H1 (cell line): ENCODE measurements at regions not wholly inside any gene's neighbourhood (a gene's known extent, or its start where the extent isn't known, plus 50 kb on each side); places are given as distances from the start of the nearest gene placed in this dataset.

Experiments used
- CTCF ChIA-PET: fragments of 300-600 bp; sonication (Branson Sonifier 250); formaldehyde crosslinking; loops from one replicate; lab custom pipeline; 2021; ENCODE audit not compliant: partially characterized antibody; lab: Charles Lee
- POLR2A ChIA-PET: fragments of 300-600 bp; sonication (Branson Sonifier 250); formaldehyde crosslinking; loops from one replicate; lab custom pipeline; 2021; ENCODE audit warnings: inconsistent platforms; ENCODE audit not compliant: partially characterized antibody; lab: Charles Lee
- DNase-seq, 2 experiments: peaks; one replicate each; pipeline versions ENCODE4 v3.0.0 to v3.0.0-alpha.2; 2010 to 2022; ENCODE audit warnings: low spot score in 2 of 2, low read depth in 1 of 2, mixed read lengths in 1 of 2
- FAIRE-seq: peaks from 2 replicates; lab custom pipeline; 2011; peaks lifted over from hg19 to GRCh38; lab: Jason Lieb, UNC
- H2AFZ ChIP-seq: 2 replicates; pipeline ENCODE4 v1.8.1; 2012; ENCODE audit warnings: low read length, inconsistent platforms
- H2AK5ac ChIP-seq: 2 replicates; pipeline ENCODE4 v1.6.1; 2013; ENCODE audit warnings: low read depth, low read length
- H2BK120ac ChIP-seq: replicated peaks from 2 replicates; pipeline ENCODE3; 2013; ENCODE audit warnings: low read depth, low read length, inconsistent platforms
- H2BK12ac ChIP-seq: 2 replicates; pipeline ENCODE4 v1.6.1; 2013; ENCODE audit warnings: low read depth, low read length
- H2BK15ac ChIP-seq: 2 replicates; pipeline ENCODE4 v1.6.1; 2013; ENCODE audit warnings: low read length
- H2BK20ac ChIP-seq: 2 replicates; pipeline ENCODE4 v1.6.1; 2013; ENCODE audit warnings: low read length
- H2BK5ac ChIP-seq: 2 replicates; pipeline ENCODE4 v1.6.1; 2013; ENCODE audit warnings: low read depth, low read length
- H3K14ac ChIP-seq: 2 replicates; pipeline ENCODE4 v1.6.1; 2013; ENCODE audit warnings: inconsistent platforms; ENCODE audit not compliant: insufficient read length
- H3K18ac ChIP-seq: 2 replicates; pipeline ENCODE4 v1.6.1; 2013; ENCODE audit warnings: low read length; ENCODE audit errors: extremely low read depth
- H3K23ac ChIP-seq: 2 replicates; pipeline ENCODE4 v1.6.1; 2013; ENCODE audit warnings: inconsistent platforms; ENCODE audit not compliant: insufficient read length
- H3K23me2 ChIP-seq: 2 replicates; pipeline ENCODE4 v1.6.1; 2013; ENCODE audit warnings: low read depth, low read length
- H3K27ac ChIP-seq: 2 replicates; pipeline ENCODE4 v1.6.1; 2011; ENCODE audit warnings: low read depth, low read length, inconsistent platforms
- H3K27me3 ChIP-seq, 4 experiments: replicated peaks in 1 of 4; 1 replicate in 1 of 4; 2 replicates in 3 of 4; pipeline versions ENCODE4 v1.6.1 to v1.8.1; 2011 to 2013; ENCODE audit warnings: low read length in 3 of 4, mild to moderate bottlenecking in 3 of 4, inconsistent platforms in 2 of 4, mixed read lengths in 2 of 4, moderate library complexity in 1 of 4; ENCODE audit not compliant: control insufficient read depth in 3 of 4, insufficient read depth in 3 of 4; ENCODE audit errors: extremely low read depth in 1 of 4
- H3K36me3 ChIP-seq, 4 experiments: 2 replicates each; pipeline versions ENCODE4 v1.6.1 to v1.8.1; 2011 to 2013; ENCODE audit warnings: mild to moderate bottlenecking in 4 of 4, low read length in 3 of 4, moderate library complexity in 2 of 4, control low read depth in 1 of 4, inconsistent platforms in 1 of 4; ENCODE audit not compliant: insufficient read depth in 4 of 4, control insufficient read depth in 2 of 4
- H3K4ac ChIP-seq: replicated peaks from 2 replicates; pipeline ENCODE3; 2013; ENCODE audit warnings: low read length, low read depth, mixed read lengths, inconsistent platforms; ENCODE audit not compliant: insufficient read length
- H3K4me1 ChIP-seq, 4 experiments: replicated peaks in 1 of 4; 1 replicate in 1 of 4; 2 replicates in 3 of 4; pipeline versions ENCODE4 v1.6.1 to v1.8.1; 2011 to 2013; ENCODE audit warnings: low read length in 3 of 4, inconsistent platforms in 2 of 4, mixed read lengths in 1 of 4; ENCODE audit not compliant: insufficient read depth in 4 of 4, control insufficient read depth in 3 of 4
- H3K4me2 ChIP-seq, 2 experiments: 2 replicates each; pipeline versions ENCODE4 v1.6.1 to v1.8.1; 2011 to 2013; ENCODE audit warnings: low read depth in 2 of 2, low read length in 2 of 2, control low read depth in 1 of 2, inconsistent platforms in 1 of 2, mild to moderate bottlenecking in 1 of 2; ENCODE audit not compliant: insufficient read depth in 1 of 2
- H3K4me3 ChIP-seq, 4 experiments: fragments of 200-600, 300-600 bp in 1 of 4; sonication (generic), shearing (Covaris generic), sonication (Bioruptor Twin) in 1 of 4; 2 replicates each; pipeline versions ENCODE4 v1.5.1 to v1.8.1; 2011 to 2016; ENCODE audit warnings: low read length in 4 of 4, low read depth in 3 of 4, control low read depth in 2 of 4, inconsistent platforms in 2 of 4, mild to moderate bottlenecking in 2 of 4, mixed read lengths in 1 of 4, moderate library complexity in 1 of 4; ENCODE audit not compliant: insufficient read depth in 2 of 4; ENCODE audit errors: extremely low read depth in 1 of 4
- H3K56ac ChIP-seq: replicated peaks from 2 replicates; pipeline ENCODE3; 2013; ENCODE audit warnings: low read depth, mild to moderate bottlenecking, mixed read lengths, low read length, inconsistent platforms; ENCODE audit not compliant: insufficient read length
- H3K79me1 ChIP-seq: 2 replicates; pipeline ENCODE4 v1.6.1; 2013; ENCODE audit warnings: low read depth, low read length, control low read depth
- H3K79me2 ChIP-seq, 2 experiments: 2 replicates each; pipeline versions ENCODE4 v1.6.1 to v1.8.1; 2012 to 2013; ENCODE audit warnings: low read length in 2 of 2, mild to moderate bottlenecking in 2 of 2, inconsistent platforms in 1 of 2; ENCODE audit not compliant: insufficient read depth in 2 of 2, control insufficient read depth in 1 of 2
- H3K9ac ChIP-seq, 4 experiments: replicated peaks in 1 of 4; 1 replicate in 1 of 4; 2 replicates in 3 of 4; pipeline versions ENCODE4 v1.6.1 to v1.8.1; 2011 to 2013; ENCODE audit warnings: low read depth in 3 of 4, low read length in 3 of 4, control low read depth in 2 of 4, mild to moderate bottlenecking in 2 of 4, moderate library complexity in 2 of 4, inconsistent platforms in 1 of 4; ENCODE audit errors: extremely low read depth in 1 of 4
- H3K9me3 ChIP-seq, 2 experiments: 2 replicates each; pipeline versions ENCODE4 v1.6.1 to v1.8.1; 2012 to 2013; ENCODE audit warnings: mild to moderate bottlenecking in 2 of 2, moderate library complexity in 2 of 2, control low read depth in 1 of 2, inconsistent platforms in 1 of 2, low read depth in 1 of 2, low read length in 1 of 2, mixed read lengths in 1 of 2; ENCODE audit not compliant: insufficient read depth in 2 of 2
- H4K20me1 ChIP-seq, 2 experiments: replicated peaks in 1 of 2; 2 replicates each; pipeline versions ENCODE3 to v1.8.1; 2011 to 2013; ENCODE audit warnings: inconsistent platforms in 2 of 2, low read length in 2 of 2, mild to moderate bottlenecking in 1 of 2; ENCODE audit not compliant: insufficient read depth in 2 of 2, control insufficient read depth in 1 of 2
- H4K5ac ChIP-seq: 2 replicates; pipeline ENCODE4 v1.6.1; 2013; ENCODE audit warnings: low read length, low read depth, mixed read lengths, inconsistent platforms; ENCODE audit not compliant: insufficient read length
- H4K8ac ChIP-seq: 2 replicates; pipeline ENCODE4 v1.8.0; 2013; ENCODE audit warnings: mild to moderate bottlenecking, moderate library complexity, low read length, inconsistent platforms; ENCODE audit not compliant: insufficient read depth; ENCODE audit errors: extremely low read depth
- H4K91ac ChIP-seq: replicated peaks from 2 replicates; pipeline ENCODE3; 2013; ENCODE audit warnings: low read length, mixed read lengths, inconsistent platforms; ENCODE audit not compliant: insufficient read length
- GTF2F1 ChIP-seq: IDR thresholded peaks from 2 replicates; pipeline ENCODE4 v1.6.1; 2012; ENCODE audit warnings: low read depth, low read length, improper control_type of control experiment, borderline replicate concordance
- RAD21 ChIP-seq, 2 experiments: IDR thresholded peaks in 1 of 2; conservative IDR thresholded peaks in 1 of 2; 2 replicates each; pipeline ENCODE4 v1.6.1; 2011; ENCODE audit warnings: low read depth in 2 of 2, low read length in 2 of 2, improper control_type of control experiment in 1 of 2, inconsistent platforms in 1 of 2, mild to moderate bottlenecking in 1 of 2, moderate library complexity in 1 of 2
- WGBS, 2 experiments: shearing (Covaris generic) in 1 of 2; methylation state at CpG; one replicate each; pipeline versions ENCODE4 v1.1.6 to v1.1.7; 2013 to 2015; ENCODE audit warnings: low lambda C conversion rate in 2 of 2, mixed read lengths in 2 of 2, inconsistent platforms in 1 of 2, low coverage in 1 of 2, missing lambda C conversion rate in 1 of 2; ENCODE audit not compliant: insufficient replicate concordance in 2 of 2, insufficient coverage in 1 of 2, insufficient read length in 1 of 2; ENCODE audit errors: extremely low coverage in 1 of 2, missing lambda C conversion rate in 1 of 2; 5-methylcytosine and 5-hydroxymethylcytosine counted together

- FAIRE-seq = no peak
- POLR2A ChIA-PET = no interaction called here
Observed at GRCh38 chr10:131500181-131500580, 188.7 kb upstream of the TCERG1L start.

More at GRCh38 chr10:131500181-131500580, 188.7 kb upstream of the TCERG1L start:
- Histone ChIP-seq H3K79me1 (no peaks in the 10 kb centered on the region), H3K23me2 (no peaks in the 10 kb centered on the region), H3K56ac (no peak overlapping the region), H2AFZ (no peak overlapping the region), H2BK120ac (no peak overlapping the region), H3K4ac (no peak overlapping the region), H3K14ac (no peak overlapping the region), H2BK12ac (no peak overlapping the region), H2BK20ac (no peak overlapping the region), H4K5ac (no peak overlapping the region), H4K20me1 (no peaks in the 10 kb centered on the region), H4K91ac (no peak overlapping the region), H4K8ac (no peak overlapping the region; the same call in 1 of the 2 replicates), H2BK15ac (no peak overlapping the region), H3K9me3 (peaks cover 7 to 17% of the 10 kb centered on the region in 2 experiments; a peak in 3 of 4 replicates), H2AK5ac (no peak overlapping the region), H3K79me2 (no peaks in the 10 kb centered on the region), H3K9ac (no peak overlapping the region), H3K18ac (no peak overlapping the region), H3K4me2 (no peak overlapping the region), H3K4me3 (no peak overlapping the region), H3K27me3 (no peaks in the 10 kb centered on the region), H3K23ac (no peak overlapping the region), H2BK5ac (no peak overlapping the region), H3K4me1 (no peaks in the 10 kb centered on the region), H3K27ac (no peak overlapping the region), H3K36me3 (no peaks in the 10 kb centered on the region)
- WGBS, 2 experiments = 90% methylated on average over 9 of the region's 9 CpGs; no CpG with 5 or more reads in 1 of the 2 experiments
- no peak for DNase-seq
- CTCF ChIA-PET = interaction anchor here (1.2 kb wide), 1 partner anchor 46 kb away, joined by 5 read pairs; no protein-coding TSS in a partner anchor
- TF ChIP-seq GTF2F1 (no peak), RAD21 (IDR thresholded peaks at IDR 0.05 in 1 of 2, conservative IDR thresholded peaks at IDR 0.05 in 1 of 2; ENCODE audit: low read depth in 2 of 2, low read length in 2 of 2) (no peak)
